IMR-90 (cell line): ENCODE measurements at regions not wholly inside any gene's neighbourhood (a gene's known extent, or its start where the extent isn't known, plus 50 kb on each side); places are given as distances from the start of the nearest gene placed in this dataset.

Source experiments
- ATAC-seq: fragments of 200-7000 bp; cut with Tn5 transposase; 2 replicates; pipeline ENCODE4 v1.9.1; 2020; ENCODE audit warnings: low read depth, mild to moderate bottlenecking, moderate library complexity
- BruUV-seq: library from RNA; stranded (reverse); fragments of 400-500 nt; replicated peaks from 2 replicates; lab custom pipeline; 2021; lab: Mats Ljungman, UMichigan
- CTCF ChIA-PET: fragments of 300-600 bp; formaldehyde crosslinking; extraction: SDS; loops from one replicate; lab custom pipeline; 2021; ENCODE audit warnings: antibody characterized with exemption; lab: Yijun Ruan, JAX
- POLR2A ChIA-PET: fragments of 300-600 bp; sonication (Branson Sonifier 250); formaldehyde crosslinking; loops from one replicate; lab custom pipeline; 2022; ENCODE audit warnings: antibody characterized with exemption; ENCODE audit not compliant: unreplicated experiment; lab: Charles Lee
- DNase-seq: peaks from one replicate; pipeline ENCODE4 v3.0.0; 2013
- H2AFZ ChIP-seq: replicated peaks from 2 replicates; pipeline ENCODE3; 2013; ENCODE audit warnings: low read length, mild to moderate bottlenecking; ENCODE audit not compliant: poor library complexity
- H2AK5ac ChIP-seq: 2 replicates; pipeline ENCODE4 v1.6.1; 2013; ENCODE audit warnings: low read depth, low read length, inconsistent platforms
- H2AK9ac ChIP-seq: replicated peaks from 2 replicates; pipeline ENCODE3; 2013; ENCODE audit warnings: mild to moderate bottlenecking, low read depth, low read length, moderate library complexity; ENCODE audit not compliant: poor library complexity
- H2BK120ac ChIP-seq: 2 replicates; pipeline ENCODE4 v1.6.1; 2013; ENCODE audit warnings: low read depth, low read length, inconsistent platforms
- H2BK15ac ChIP-seq: 3 replicates; pipeline ENCODE4 v1.6.1; 2013; ENCODE audit warnings: low read depth, low read length, inconsistent platforms
- H2BK20ac ChIP-seq: 2 replicates; pipeline ENCODE4 v1.6.1; 2013; ENCODE audit warnings: low read depth, mild to moderate bottlenecking, inconsistent platforms, low read length, moderate library complexity
- H2BK5ac ChIP-seq: 2 replicates; pipeline ENCODE4 v1.6.1; 2013; ENCODE audit warnings: mild to moderate bottlenecking, low read depth, low read length, inconsistent platforms; ENCODE audit not compliant: poor library complexity, severe bottlenecking
- H3K14ac ChIP-seq: replicated peaks from 2 replicates; pipeline ENCODE4 v1.6.1; 2013; ENCODE audit warnings: low read depth, low read length, inconsistent platforms
- H3K18ac ChIP-seq: 2 replicates; pipeline ENCODE4 v1.6.1; 2013; ENCODE audit warnings: low read depth, low read length, control low read depth
- H3K23ac ChIP-seq: 2 replicates; pipeline ENCODE4 v1.6.1; 2013; ENCODE audit warnings: low read depth, low read length, inconsistent platforms
- H3K27ac ChIP-seq: 2 replicates; pipeline ENCODE4 v1.5.1; 2013; ENCODE audit warnings: mild to moderate bottlenecking, control low read depth, low read length; ENCODE audit not compliant: insufficient read depth
- H3K27me3 ChIP-seq: 2 replicates; pipeline ENCODE4 v1.6.1; 2013; ENCODE audit warnings: low read length; ENCODE audit not compliant: control insufficient read depth, insufficient read depth
- H3K36me3 ChIP-seq: 2 replicates; pipeline ENCODE4 v1.6.1; 2013; ENCODE audit warnings: low read length, mixed read lengths; ENCODE audit not compliant: control insufficient read depth, insufficient read depth
- H3K4ac ChIP-seq: 2 replicates; pipeline ENCODE4 v1.6.1; 2013; ENCODE audit warnings: low read depth, low read length, inconsistent platforms
- H3K4me1 ChIP-seq: 2 replicates; pipeline ENCODE4 v1.6.1; 2013; ENCODE audit warnings: low read length, mixed read lengths; ENCODE audit not compliant: control insufficient read depth, insufficient read depth
- H3K4me2 ChIP-seq: 2 replicates; pipeline ENCODE4 v1.6.1; 2013; ENCODE audit warnings: low read depth, mild to moderate bottlenecking, control low read depth, low read length, moderate library complexity
- H3K4me3 ChIP-seq: 2 replicates; pipeline ENCODE4 v1.5.1; 2013; ENCODE audit warnings: low read depth, mild to moderate bottlenecking, control low read depth, low read length, moderate library complexity; ENCODE audit not compliant: insufficient read depth
- H3K56ac ChIP-seq: 2 replicates; pipeline ENCODE4 v1.6.1; 2013; ENCODE audit warnings: low read length, inconsistent platforms; ENCODE audit not compliant: insufficient read depth; ENCODE audit errors: extremely low read depth
- H3K79me1 ChIP-seq, 2 experiments: 2 replicates each; pipeline ENCODE4 v1.6.1; 2013; ENCODE audit warnings: low read length in 2 of 2, inconsistent platforms in 1 of 2, low read depth in 1 of 2
- H3K9ac ChIP-seq: 2 replicates; pipeline ENCODE4 v1.6.1; 2013; ENCODE audit warnings: low read depth, low read length, control low read depth
- H3K9me1 ChIP-seq: 2 replicates; pipeline ENCODE4 v1.6.1; 2013; ENCODE audit warnings: low read length, inconsistent platforms; ENCODE audit not compliant: insufficient read depth
- H3K9me3 ChIP-seq: 2 replicates; pipeline ENCODE4 v1.6.1; 2013; ENCODE audit warnings: low read length; ENCODE audit not compliant: control insufficient read depth, insufficient read depth
- H4K20me1 ChIP-seq: 2 replicates; pipeline ENCODE4 v1.6.1; 2013; ENCODE audit warnings: low read length, inconsistent platforms; ENCODE audit not compliant: insufficient read depth
- H4K5ac ChIP-seq: 2 replicates; pipeline ENCODE4 v1.6.1; 2013; ENCODE audit warnings: mild to moderate bottlenecking, low read depth, low read length, control low read depth
- H4K8ac ChIP-seq, 2 experiments: 2 replicates each; pipeline ENCODE4 v1.6.1; 2013; ENCODE audit warnings: low read depth in 2 of 2, low read length in 2 of 2, control low read depth in 1 of 2, inconsistent platforms in 1 of 2
- H4K91ac ChIP-seq: 2 replicates; pipeline ENCODE4 v1.6.1; 2013; ENCODE audit warnings: low read depth, low read length, inconsistent platforms; ENCODE audit not compliant: insufficient read depth
- MXI1 ChIP-seq: IDR thresholded peaks from 2 replicates; pipeline ENCODE4 v1.6.1; 2012; ENCODE audit warnings: low read depth, mild to moderate bottlenecking, low read length, moderate library complexity, borderline replicate concordance
- WGBS, 2 experiments: methylation state at CpG; one replicate each; pipeline versions ENCODE4 v1.1.5 to v1.1.7; 2013; ENCODE audit warnings: missing lambda C conversion rate in 2 of 2; ENCODE audit not compliant: insufficient read length in 1 of 2; ENCODE audit errors: extremely low coverage in 2 of 2; 5-methylcytosine and 5-hydroxymethylcytosine counted together
- dilution Hi-C: fragments of 300-500 bp; cut with HindIII; formaldehyde crosslinking; loops from one replicate; pipeline ENCODE4 v1.14.3; 2018; ENCODE audit warnings: low sequenced_read_pairs; ENCODE audit not compliant: unreplicated experiment
- in situ Hi-C: fragments of 300-500 bp; cut with MboI; formaldehyde crosslinking; loops from 3 replicates; pipeline ENCODE4 v1.14.3; 2019; ENCODE audit warnings: low sequenced_read_pairs, inconsistent platforms, mixed read lengths
- intact Hi-C: fragments of 100-400 bp; cut with micrococcal nuclease; formaldehyde crosslinking; loops from 2 replicates; pipeline ENCODE4 v1.10.0; 2022

- Histone ChIP-seq H2BK120ac (no peak overlapping the region), H3K4me3 (no peak overlapping the region), H4K20me1 (no peaks in the 10 kb centered on the region), H3K23ac (no peak overlapping the region), H2AK9ac (no peak overlapping the region), H3K14ac (no peak overlapping the region), H2BK5ac (no peak overlapping the region), H4K91ac (no peak overlapping the region), H3K56ac (no peak overlapping the region), H3K27ac (no peak overlapping the region), H3K9me3 (no peaks in the 10 kb centered on the region; the same call in 1 of the 2 replicates), H3K79me1 (no peaks in the 10 kb centered on the region), H2AK5ac (no peak overlapping the region), H3K4ac (no peak overlapping the region), H3K4me1 (no peaks in the 10 kb centered on the region), H3K27me3 (no peaks in the 10 kb centered on the region), H3K9me1 (no peaks in the 10 kb centered on the region), H3K18ac (no peak overlapping the region), H4K5ac (no peak overlapping the region), H2BK20ac (no peak overlapping the region), H3K9ac (no peak overlapping the region), H3K4me2 (no peak overlapping the region), H4K8ac (no peak overlapping the region), H3K36me3 (no peaks in the 10 kb centered on the region), H2BK15ac (no peak overlapping the region), H2AFZ (no peak overlapping the region)
- TF ChIP-seq MXI1, result no peak
- dilution Hi-C loops, result no loop called here
- no CpG with 5 or more reads among the region's 1 CpG for WGBS, 2 experiments
- intact Hi-C loops, result no loop called here
- BruUV-seq, result no TSS peak
- ChIA-PET POLR2A (no interaction called here), CTCF (no interaction called here)
- no peak for DNase-seq
- in situ Hi-C loops, result no loop called here
- ATAC-seq, result no peak
Measured at GRCh38 chr4:29861307-29861706, 858.9 kb upstream of the PCDH7 start.
